Duodenal mucosa (tissue), 2 donors: ENCODE measurements at regions not wholly inside any gene's neighbourhood (a gene's known extent, or its start where the extent isn't known, plus 50 kb on each side); places are given as distances from the start of the nearest gene placed in this dataset.

Source experiments
- H3K27ac ChIP-seq: one replicate; pipeline ENCODE4 v1.7.0; 2013; ENCODE audit warnings: low read depth, low read length
- H3K27me3 ChIP-seq, 2 donors: one replicate each; pipeline ENCODE4 v1.7.0; 2013; ENCODE audit warnings: low read length in 2 of 2, control low read depth in 1 of 2; ENCODE audit not compliant: insufficient read depth in 2 of 2, control insufficient read depth in 1 of 2
- H3K36me3 ChIP-seq, 2 donors: one replicate each; pipeline ENCODE4 v1.7.0; 2013; ENCODE audit warnings: low read length in 2 of 2, control low read depth in 1 of 2; ENCODE audit not compliant: insufficient read depth in 2 of 2, control insufficient read depth in 1 of 2
- H3K4me1 ChIP-seq, 2 donors: one replicate each; pipeline ENCODE4 v1.7.0; 2013; ENCODE audit warnings: low read length in 2 of 2, control low read depth in 1 of 2; ENCODE audit not compliant: insufficient read depth in 2 of 2, control insufficient read depth in 1 of 2
- H3K4me3 ChIP-seq, 2 donors: one replicate each; pipeline ENCODE4 v1.7.0; 2013; ENCODE audit warnings: low read length in 2 of 2, low read depth in 1 of 2
- H3K9ac ChIP-seq, 2 donors: one replicate each; pipeline ENCODE4 v1.7.0; 2013; ENCODE audit warnings: low read length in 2 of 2, low read depth in 1 of 2
- H3K9me3 ChIP-seq, 2 donors: one replicate each; pipeline ENCODE4 v1.7.0; 2013; ENCODE audit warnings: low read length in 2 of 2, control low read depth in 1 of 2; ENCODE audit not compliant: control insufficient read depth in 1 of 2

GRCh38 chr7:81510122-81510521 lies 259.7 kb downstream of the HGF start:
- no peaks in the 10 kb centered on the region for H3K36me3 ChIP-seq
- no peaks in the 10 kb centered on the region for H3K9me3 ChIP-seq
- no peak overlapping the region for H3K4me3 ChIP-seq
- H3K9ac ChIP-seq = no peak overlapping the region
- H3K27ac ChIP-seq = no peak overlapping the region
- no peaks in the 10 kb centered on the region for H3K27me3 ChIP-seq
- no peaks in the 10 kb centered on the region for H3K4me1 ChIP-seq

GRCh38 chr7:81507221-81507620 lies 262.6 kb downstream of the HGF start:
- H3K4me3 ChIP-seq = no peak overlapping the region
- no peak overlapping the region for H3K9ac ChIP-seq
- no peaks in the 10 kb centered on the region for H3K4me1 ChIP-seq
- H3K36me3 ChIP-seq = no peaks in the 10 kb centered on the region
- H3K9me3 ChIP-seq = no peaks in the 10 kb centered on the region
- H3K27ac ChIP-seq = no peak overlapping the region
- H3K27me3 ChIP-seq = no peaks in the 10 kb centered on the region

GRCh38 chr7:81506609-81507008 lies 263.2 kb downstream of the HGF start:
- Histone ChIP-seq H3K27ac (no peak overlapping the region), H3K36me3 (no peaks in the 10 kb centered on the region), H3K9ac (no peak overlapping the region), H3K4me1 (no peaks in the 10 kb centered on the region), H3K4me3 (no peak overlapping the region), H3K9me3 (no peaks in the 10 kb centered on the region), H3K27me3 (no peaks in the 10 kb centered on the region)

- Histone ChIP-seq H3K4me1 (peaks cover 0 to 5% of the 10 kb centered on the region in 2 donors), H3K27ac (no peak overlapping the region), H3K9ac (no peak overlapping the region), H3K9me3 (no peaks in the 10 kb centered on the region), H3K36me3 (no peaks in the 10 kb centered on the region), H3K27me3 (no peaks in the 10 kb centered on the region), H3K4me3 (no peak overlapping the region)
These were observed 266.1 kb downstream of the HGF start for GRCh38 chr7:81503771-81504170.

- Histone ChIP-seq H3K4me1 (peaks cover 0 to 5% of the 10 kb centered on the region in 2 donors), H3K27ac (no peak overlapping the region), H3K27me3 (no peaks in the 10 kb centered on the region), H3K36me3 (no peaks in the 10 kb centered on the region), H3K4me3 (no peak overlapping the region), H3K9me3 (no peaks in the 10 kb centered on the region), H3K9ac (no peak overlapping the region)
These were observed 266.5 kb downstream of the HGF start for GRCh38 chr7:81503336-81503735.

- no peaks in the 10 kb centered on the region for H3K36me3 ChIP-seq
- no peak overlapping the region for H3K9ac ChIP-seq
- H3K9me3 ChIP-seq = no peaks in the 10 kb centered on the region
- no peaks in the 10 kb centered on the region for H3K27me3 ChIP-seq
- peaks cover 0 to 5% of the 10 kb centered on the region in 2 donors for H3K4me1 ChIP-seq
- no peak overlapping the region for H3K27ac ChIP-seq
- H3K4me3 ChIP-seq = no peak overlapping the region
These were observed 268.6 kb downstream of the HGF start for GRCh38 chr7:81501220-81501619.

GRCh38 chr7:81500631-81501030 lies 269.2 kb downstream of the HGF start:
- H3K4me1 ChIP-seq = peaks cover 0 to 5% of the 10 kb centered on the region in 2 donors
- no peaks in the 10 kb centered on the region for H3K27me3 ChIP-seq
- no peak overlapping the region for H3K9ac ChIP-seq
- H3K27ac ChIP-seq = no peak overlapping the region
- H3K4me3 ChIP-seq = no peak overlapping the region
- H3K36me3 ChIP-seq = no peaks in the 10 kb centered on the region
- H3K9me3 ChIP-seq = no peaks in the 10 kb centered on the region

GRCh38 chr7:81499262-81500116 lies 270.4 kb downstream of the HGF start:
- Histone ChIP-seq H3K4me1 (peaks cover 0 to 5% of the 10 kb centered on the region in 2 donors), H3K9me3 (no peaks in the 10 kb centered on the region), H3K27ac (no peak overlapping the region), H3K27me3 (no peaks in the 10 kb centered on the region), H3K36me3 (no peaks in the 10 kb centered on the region), H3K4me3 (no peak overlapping the region), H3K9ac (no peak overlapping the region)

- H3K9me3 ChIP-seq = no peaks in the 10 kb centered on the region
- no peak overlapping the region for H3K27ac ChIP-seq
- no peak overlapping the region for H3K9ac ChIP-seq
- no peaks in the 10 kb centered on the region for H3K36me3 ChIP-seq
- H3K4me3 ChIP-seq = no peak overlapping the region
- no peaks in the 10 kb centered on the region for H3K27me3 ChIP-seq
- H3K4me1 ChIP-seq = peaks cover 0 to 5% of the 10 kb centered on the region in 2 donors
These were observed 271.7 kb downstream of the HGF start for GRCh38 chr7:81498176-81498575.

- no peaks in the 10 kb centered on the region for H3K27me3 ChIP-seq
- no peaks in the 10 kb centered on the region for H3K9me3 ChIP-seq
- H3K4me1 ChIP-seq = no peaks in the 10 kb centered on the region
- H3K27ac ChIP-seq = no peak overlapping the region
- no peak overlapping the region for H3K9ac ChIP-seq
- H3K4me3 ChIP-seq = no peak overlapping the region
- no peaks in the 10 kb centered on the region for H3K36me3 ChIP-seq
These were observed 276.9 kb downstream of the HGF start for GRCh38 chr7:81492910-81493309.
